Right atrium auricular region (tissue), 2 donors: ENCODE measurements at regions not wholly inside any gene's neighbourhood (a gene's known extent, or its start where the extent isn't known, plus 50 kb on each side); places are given as distances from the start of the nearest gene placed in this dataset.
"Not testable (repeated sequence)": the region's sequence is repeated elsewhere in the genome, so short reads cannot be mapped to it uniquely, and the experiment has no call there.

ENCODE experiments used
- DNase-seq: peaks from one replicate; pipeline ENCODE4 v3.0.0-alpha.2; 2019; ENCODE audit warnings: low spot score
- H3K27ac ChIP-seq, 2 donors: fragments of 200-600 bp; sonication (generic); 1 replicate in 1 of 2; 2 replicates in 1 of 2; pipeline ENCODE4 v1.5.1; 2016 to 2019
- H3K27me3 ChIP-seq, 2 donors: fragments of 200-600 bp; sonication (generic); one replicate each; pipeline versions ENCODE4 v1.5.1 to v1.6.0; 2017 to 2019
- H3K36me3 ChIP-seq: fragments of 200-600 bp; sonication (generic); one replicate; pipeline ENCODE4 v1.5.1; 2016
- H3K4me1 ChIP-seq, 2 donors: fragments of 200-600 bp; sonication (generic); one replicate each; pipeline versions ENCODE4 v1.5.1 to v1.6.0; 2017 to 2019
- H3K4me3 ChIP-seq, 2 donors: fragments of 200-600 bp; sonication (generic); 1 replicate in 1 of 2; 2 replicates in 1 of 2; pipeline ENCODE4 v1.5.1; 2017 to 2019; ENCODE audit warnings: mild to moderate bottlenecking in 1 of 2, moderate library complexity in 1 of 2
- H3K9me3 ChIP-seq, 2 donors: fragments of 200-600 bp; sonication (generic); one replicate each; pipeline ENCODE4 v1.5.1; 2019
- TF ChIP-seq, protein P1 (sequence below), 2 donors: fragments of 200-600 bp; sonication (generic); IDR thresholded peaks; one replicate each; pipeline ENCODE4 v1.5.1; 2019; ENCODE audit warnings: antibody characterized with exemption in 2 of 2

DNA sequence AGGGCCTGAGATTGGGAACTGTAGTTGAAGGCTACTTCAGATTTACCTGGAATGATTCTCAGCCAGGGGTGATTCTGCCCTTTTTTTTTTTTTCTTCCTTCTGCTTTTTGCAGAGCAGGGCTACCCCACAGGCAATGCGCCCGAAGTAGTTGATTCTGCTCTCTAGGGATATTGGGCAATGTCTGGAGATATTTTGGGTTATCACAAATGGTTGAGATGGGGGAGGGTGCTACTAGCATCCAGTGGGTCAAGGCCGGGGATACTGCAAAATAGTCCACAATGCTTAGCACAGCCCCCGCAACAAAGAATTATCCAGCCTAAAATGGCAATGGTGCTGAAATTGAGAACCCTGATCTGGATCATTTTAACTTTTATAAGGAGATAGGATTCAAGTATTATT is 71.2 kb upstream of the ZMYND8 start:
- H3K27me3 ChIP-seq: no peaks in the 10 kb centered on the region
- TF ChIP-seq, protein P1, sequence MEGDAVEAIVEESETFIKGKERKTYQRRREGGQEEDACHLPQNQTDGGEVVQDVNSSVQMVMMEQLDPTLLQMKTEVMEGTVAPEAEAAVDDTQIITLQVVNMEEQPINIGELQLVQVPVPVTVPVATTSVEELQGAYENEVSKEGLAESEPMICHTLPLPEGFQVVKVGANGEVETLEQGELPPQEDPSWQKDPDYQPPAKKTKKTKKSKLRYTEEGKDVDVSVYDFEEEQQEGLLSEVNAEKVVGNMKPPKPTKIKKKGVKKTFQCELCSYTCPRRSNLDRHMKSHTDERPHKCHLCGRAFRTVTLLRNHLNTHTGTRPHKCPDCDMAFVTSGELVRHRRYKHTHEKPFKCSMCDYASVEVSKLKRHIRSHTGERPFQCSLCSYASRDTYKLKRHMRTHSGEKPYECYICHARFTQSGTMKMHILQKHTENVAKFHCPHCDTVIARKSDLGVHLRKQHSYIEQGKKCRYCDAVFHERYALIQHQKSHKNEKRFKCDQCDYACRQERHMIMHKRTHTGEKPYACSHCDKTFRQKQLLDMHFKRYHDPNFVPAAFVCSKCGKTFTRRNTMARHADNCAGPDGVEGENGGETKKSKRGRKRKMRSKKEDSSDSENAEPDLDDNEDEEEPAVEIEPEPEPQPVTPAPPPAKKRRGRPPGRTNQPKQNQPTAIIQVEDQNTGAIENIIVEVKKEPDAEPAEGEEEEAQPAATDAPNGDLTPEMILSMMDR (IDR thresholded peaks at IDR 0.05): no peak

DNA sequence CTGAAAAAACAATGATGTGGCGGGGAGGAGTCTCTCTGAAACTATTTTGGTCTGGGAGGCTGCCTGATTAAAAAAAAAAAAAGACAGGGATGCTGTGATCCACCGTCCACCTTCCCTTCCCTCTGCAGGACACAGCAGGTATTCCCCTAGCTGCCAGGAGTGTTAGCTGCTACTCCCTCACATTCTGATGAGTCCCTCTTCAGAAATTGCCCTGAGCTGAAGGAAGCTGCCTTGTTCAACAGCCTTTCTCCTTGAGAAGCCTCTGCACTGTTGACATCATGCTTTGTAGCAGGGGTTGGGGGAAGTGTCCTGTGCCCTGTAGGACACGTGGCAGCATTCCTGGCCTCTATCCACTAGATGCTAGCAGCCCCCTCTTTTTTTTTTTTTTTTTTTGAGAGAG is 71.7 kb upstream of the ZMYND8 start:
- H3K4me1 ChIP-seq: no peaks in the 10 kb centered on the region
- H3K36me3 ChIP-seq: no peaks in the 10 kb centered on the region
- TF ChIP-seq, protein P1 (IDR thresholded peaks at IDR 0.05): no peak
- peaks cover 3 to 15% of the 10 kb centered on the region in 2 donors for H3K9me3 ChIP-seq
- no peak for DNase-seq
- no peak overlapping the region for H3K27ac ChIP-seq
- H3K27me3 ChIP-seq: no peaks in the 10 kb centered on the region
- no peak overlapping the region for H3K4me3 ChIP-seq

More for the DNA sequence above, 71.2 kb upstream of the ZMYND8 start:
- DNase-seq: no peak
- Histone ChIP-seq H3K36me3 (no peaks in the 10 kb centered on the region), H3K4me3 (no peak overlapping the region), H3K9me3 (peaks cover 3 to 15% of the 10 kb centered on the region in 2 donors), H3K4me1 (no peaks in the 10 kb centered on the region), H3K27ac (no peak overlapping the region)

DNA sequence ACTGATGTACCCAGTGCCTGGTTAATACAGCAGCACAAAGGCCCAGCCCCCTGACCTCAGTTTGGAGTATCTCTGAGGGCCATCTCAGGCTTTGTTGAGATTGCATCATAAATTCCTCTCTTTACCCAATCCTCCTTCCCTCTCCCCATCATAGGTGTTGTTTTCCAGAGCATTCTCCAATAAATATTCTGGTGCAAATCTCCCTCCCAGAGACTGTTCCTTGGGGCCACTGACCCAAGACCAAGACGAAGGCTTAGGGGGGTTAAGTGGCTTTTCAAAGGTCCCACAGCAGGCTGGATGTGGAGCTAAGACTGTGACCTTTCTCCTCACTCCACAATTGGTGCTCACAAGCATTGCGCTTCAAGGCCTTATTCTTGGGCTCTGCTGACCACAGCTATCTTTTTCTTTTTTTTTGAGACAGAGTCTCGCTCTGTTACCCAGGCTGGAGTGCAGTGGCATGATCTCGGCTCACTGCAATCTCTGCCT is 72.4 kb upstream of the ZMYND8 start:
- no peak for DNase-seq
- Histone ChIP-seq H3K4me1 (no peaks in the 10 kb centered on the region), H3K27me3 (no peaks in the 10 kb centered on the region), H3K4me3 (no peak overlapping the region), H3K27ac (no peak overlapping the region), H3K36me3 (no peaks in the 10 kb centered on the region), H3K9me3 (peaks cover 3 to 15% of the 10 kb centered on the region in 2 donors)
- TF ChIP-seq, protein P1 (IDR thresholded peaks at IDR 0.05): no peak

DNA sequence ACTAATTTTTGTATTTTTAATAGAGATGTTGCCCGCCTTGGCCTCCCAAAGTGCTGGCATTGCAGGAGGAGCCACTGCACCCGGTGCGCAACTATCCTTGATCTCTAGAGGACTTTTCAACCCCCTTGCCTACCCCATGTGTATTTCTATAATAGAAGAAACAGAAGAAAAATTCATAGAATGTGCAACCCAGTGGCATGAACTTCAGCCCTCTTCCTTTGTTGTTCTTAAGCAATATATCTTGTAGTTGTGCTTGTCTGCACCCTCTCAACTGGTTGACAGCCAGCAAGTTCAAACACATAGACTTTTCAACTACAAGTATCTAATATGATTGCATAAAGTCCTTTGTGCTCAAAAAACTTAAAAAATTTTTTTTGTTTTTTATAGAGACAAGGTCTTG is 72.3 kb upstream of the NCOA3 start:
- DNase-seq: no peak
- H3K9me3 ChIP-seq: peaks cover 3 to 15% of the 10 kb centered on the region in 2 donors
- no peak overlapping the region for H3K4me3 ChIP-seq
- H3K27ac ChIP-seq: no peak overlapping the region
- TF ChIP-seq, protein P1 (IDR thresholded peaks at IDR 0.05): no peak
- no peaks in the 10 kb centered on the region for H3K4me1 ChIP-seq
- H3K27me3 ChIP-seq: no peaks in the 10 kb centered on the region
- H3K36me3 ChIP-seq: no peaks in the 10 kb centered on the region

DNA sequence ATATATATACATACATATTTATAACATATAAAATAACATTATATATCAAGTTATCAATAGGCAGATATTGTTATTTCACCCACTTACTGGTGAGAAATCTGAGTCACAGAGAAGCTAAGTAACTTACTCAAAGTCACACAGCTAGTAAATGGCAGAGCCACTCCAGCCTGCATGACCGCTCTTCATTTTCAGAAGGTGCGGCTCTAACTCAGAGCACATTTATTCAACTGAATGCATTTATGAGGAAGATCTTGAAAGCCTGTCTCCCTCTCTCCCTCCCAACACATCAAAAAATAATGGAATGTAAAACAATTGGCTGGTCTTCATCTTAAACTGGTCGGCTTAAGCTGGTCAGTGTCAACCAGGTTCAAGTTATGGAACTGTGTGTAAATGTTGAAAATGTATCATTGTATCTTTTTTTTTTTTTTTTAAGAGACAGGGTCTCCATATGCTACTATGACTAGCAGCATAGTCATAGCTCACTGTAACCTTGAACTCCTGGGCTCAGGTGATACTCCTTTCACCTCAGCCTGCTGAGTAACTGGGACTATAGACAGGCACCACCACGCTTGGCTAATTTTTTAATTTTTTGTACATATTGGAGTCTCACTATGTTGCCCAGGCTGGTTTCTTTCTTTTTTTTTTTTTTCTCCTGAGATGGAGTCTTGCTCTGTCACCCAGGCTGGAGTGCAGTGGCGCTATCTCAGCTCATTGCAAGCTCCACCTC is 70.7 kb upstream of the NCOA3 start:
- no peaks in the 10 kb centered on the region for H3K4me1 ChIP-seq
- no peaks in the 10 kb centered on the region for H3K27me3 ChIP-seq
- no peak for DNase-seq
- TF ChIP-seq, protein P1 (IDR thresholded peaks at IDR 0.05): no peak
- no peak overlapping the region for H3K27ac ChIP-seq
- no peak overlapping the region for H3K4me3 ChIP-seq
- no peaks in the 10 kb centered on the region for H3K36me3 ChIP-seq
- peaks cover 3 to 15% of the 10 kb centered on the region in 2 donors for H3K9me3 ChIP-seq

DNA sequence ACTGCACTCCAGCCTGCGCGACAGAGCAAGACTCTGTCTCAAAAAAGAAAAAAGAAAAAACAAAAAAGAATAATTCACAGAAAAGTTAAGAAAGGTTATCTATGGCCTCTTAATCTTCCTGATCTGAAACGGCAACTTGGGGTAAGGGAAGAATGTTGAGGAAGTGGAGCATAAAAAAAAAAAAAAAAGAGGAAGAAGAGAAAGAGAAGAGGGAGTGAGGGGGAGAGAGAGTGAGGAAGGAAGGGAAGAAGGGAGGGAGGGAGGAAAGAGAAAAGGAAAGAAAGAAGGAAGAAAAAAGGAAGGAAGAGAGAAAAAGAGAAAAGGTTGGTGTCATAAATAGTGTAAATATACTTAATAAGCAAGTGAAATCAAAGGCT is 68.9 kb upstream of the NCOA3 start:
- Histone ChIP-seq H3K4me3 (no peak overlapping the region), H3K9me3 (peaks cover under 1 to 1% of the 10 kb centered on the region in 2 donors), H3K4me1 (no peaks in the 10 kb centered on the region), H3K27me3 (no peaks in the 10 kb centered on the region), H3K36me3 (no peaks in the 10 kb centered on the region), H3K27ac (no peak overlapping the region)
- DNase-seq: no peak
- TF ChIP-seq, protein P1 (IDR thresholded peaks at IDR 0.05): no peak

DNA sequence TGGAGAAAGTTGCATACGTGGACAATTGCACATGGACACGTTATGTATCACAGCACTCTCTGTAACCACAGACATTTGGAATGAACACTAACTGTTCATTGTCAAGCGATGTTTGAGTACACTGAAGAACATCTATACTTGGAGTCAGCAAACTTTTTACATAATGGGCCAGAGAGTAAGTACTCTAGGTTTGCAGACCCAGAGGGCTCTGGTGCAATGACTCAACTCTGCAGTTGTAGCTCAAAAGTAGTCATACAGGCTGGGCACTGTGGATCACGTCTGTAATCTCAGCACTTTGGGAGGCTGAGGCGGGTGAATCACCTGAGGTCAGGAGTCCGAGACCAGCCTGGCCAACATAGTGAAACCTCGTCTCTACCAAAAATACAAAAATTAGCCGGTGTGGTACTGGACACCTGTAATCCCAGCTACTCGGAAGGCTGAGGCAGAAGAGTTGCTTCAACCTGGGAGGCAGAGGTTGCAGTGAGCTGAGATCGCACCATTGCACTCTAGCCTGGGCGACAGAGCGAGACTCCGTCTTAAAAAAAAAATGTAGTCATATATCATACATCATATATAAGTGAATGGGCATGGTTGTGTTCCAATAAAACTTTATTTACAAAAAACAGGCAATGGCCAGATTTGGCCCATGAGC is 67.4 kb upstream of the NCOA3 start:
- not testable (repeated sequence) for H3K9me3 ChIP-seq

More for the DNA sequence above, 67.4 kb upstream of the NCOA3 start:
- not testable (repeated sequence) for H3K4me1 ChIP-seq, H3K27me3 ChIP-seq, H3K36me3 ChIP-seq, DNase-seq, H3K27ac ChIP-seq, H3K4me3 ChIP-seq
